NCI-H2196 treated with DMSO at 0.1 percent for 48 hours (cell line): ENCODE measurements at regions not wholly inside any gene's neighbourhood (a gene's known extent, or its start where the extent isn't known, plus 50 kb on each side); places are given as distances from the start of the nearest gene placed in this dataset.
A peak's percentile ranks its signal among the peaks of the same experiment; 100 is the strongest.

Experiments
- DNase-seq: peaks from one replicate; lab custom pipeline; 2025; ENCODE audit not compliant: unreplicated experiment; lab: John Stamatoyannopoulos, UW

- no peak for DNase-seq
Measured at GRCh38 chr2:222064286-222064685, 234.5 kb downstream of the PAX3 start.

GRCh38 chr2:222058819-222059445 lies 239.9 kb downstream of the PAX3 start:
- DNase-seq: no peak

DNA sequence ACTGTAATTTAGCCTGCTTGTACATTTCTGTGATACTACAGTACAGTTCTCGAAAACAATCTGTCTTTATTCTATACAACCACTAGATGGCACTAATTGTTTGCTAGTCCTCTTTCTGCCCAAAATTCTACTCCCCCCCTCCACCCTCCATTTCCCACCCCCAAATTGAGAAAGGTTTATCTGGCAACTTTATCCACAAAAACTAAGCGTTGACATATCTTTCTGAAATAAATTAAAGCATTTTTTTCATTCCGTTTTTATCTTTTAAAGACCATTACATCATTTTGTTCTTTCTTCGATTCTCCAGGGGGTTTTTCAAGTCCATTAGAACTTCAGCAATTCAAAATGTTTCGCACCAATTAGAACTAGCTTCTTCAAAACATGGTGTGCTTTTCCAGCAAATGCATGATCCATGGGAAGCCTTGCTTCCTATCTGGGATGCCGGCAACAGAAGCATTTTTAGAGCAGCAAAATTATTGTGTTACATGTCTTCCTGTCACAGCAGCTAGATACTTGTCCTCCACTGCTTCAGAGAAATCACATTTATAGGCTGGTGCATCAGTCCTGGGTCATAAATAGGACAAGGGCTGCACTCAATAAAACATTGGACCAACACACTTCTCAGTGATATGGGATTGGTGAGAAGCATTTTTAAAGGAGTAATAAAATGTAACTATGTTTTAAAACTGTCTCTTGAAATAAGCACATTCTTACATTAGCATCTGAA lies 241.3 kb downstream of the PAX3 start:
- DNase-seq: peak; percentile 59

DNA sequence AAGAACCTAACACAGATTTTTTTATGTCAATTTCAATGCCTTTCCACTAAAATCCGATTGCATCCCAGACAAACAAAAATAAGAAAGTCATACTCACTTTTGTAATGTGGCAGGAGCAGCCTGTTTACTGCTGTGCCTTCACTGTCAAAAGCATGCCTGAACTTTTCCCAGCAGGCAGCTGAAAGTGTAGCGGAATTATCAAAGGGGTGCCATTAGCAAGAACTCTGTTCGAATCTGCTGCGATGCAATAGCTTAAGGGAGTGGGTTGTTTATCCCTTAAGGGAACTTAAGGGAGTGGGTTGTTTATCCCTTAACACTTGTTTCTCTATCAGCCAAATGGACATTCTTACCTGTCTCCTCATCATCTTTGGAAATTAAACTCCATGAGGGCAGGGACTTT lies 243.5 kb downstream of the PAX3 start:
- DNase-seq: no peak

DNA sequence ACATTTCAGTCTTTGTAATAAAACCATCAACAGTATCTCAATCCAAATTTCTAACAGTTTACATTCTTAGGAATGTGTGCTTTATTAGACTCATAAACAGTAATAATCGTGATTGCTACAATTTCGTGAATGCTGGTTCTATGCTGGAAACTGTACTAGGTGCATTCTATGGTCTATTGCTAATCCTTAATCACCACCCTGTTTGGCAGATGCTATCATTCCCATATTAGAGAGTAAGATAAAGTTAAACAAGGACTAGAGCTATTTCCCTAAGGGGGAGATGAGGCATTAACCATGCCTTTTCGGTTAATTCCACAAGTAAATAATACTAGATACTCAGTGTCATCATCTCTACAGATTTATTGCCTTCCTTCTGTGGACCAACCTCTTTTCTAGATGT lies 244.0 kb downstream of the PAX3 start:
- DNase-seq: no peak

GRCh38 chr2:222052934-222053367 lies 245.8 kb downstream of the PAX3 start:
- no peak for DNase-seq

DNA sequence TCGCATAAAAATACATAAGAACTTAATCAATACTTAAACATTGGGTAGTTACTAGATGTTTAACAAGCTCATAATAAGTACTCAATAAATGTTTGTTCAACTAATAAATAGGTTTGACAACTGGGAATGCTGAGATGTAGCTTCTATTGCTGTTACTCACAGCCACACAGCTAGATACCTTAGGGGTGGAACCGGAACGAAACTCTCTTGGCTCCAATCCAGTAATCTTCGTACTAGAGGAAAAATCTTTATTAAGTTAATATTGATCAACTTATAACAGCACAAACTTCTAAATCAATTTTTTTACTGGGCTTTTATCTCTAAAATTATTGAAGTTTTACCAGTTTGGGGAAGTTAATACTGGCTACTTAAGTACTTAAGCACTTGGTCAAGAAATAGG lies 247.8 kb downstream of the PAX3 start:
- no peak for DNase-seq

DNA sequence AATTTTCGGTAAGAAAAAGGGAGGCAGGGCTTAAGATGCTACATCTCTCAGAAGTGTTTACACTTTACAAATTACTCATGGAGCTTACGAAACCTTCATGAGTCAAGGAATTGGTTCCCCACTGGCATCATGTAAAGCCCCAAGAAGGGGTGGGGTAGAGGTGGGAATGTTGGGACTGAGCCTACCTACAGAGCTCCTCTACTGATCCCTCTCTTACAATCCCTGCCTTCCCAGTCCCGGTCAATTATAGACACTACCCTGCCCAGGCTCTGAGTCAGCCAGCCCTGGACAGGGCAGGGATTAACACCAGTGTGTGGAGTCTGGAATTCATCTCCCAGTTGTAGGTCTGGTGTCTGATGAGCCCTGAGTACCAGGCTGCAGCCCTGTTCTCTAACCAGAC lies 248.9 kb downstream of the PAX3 start:
- DNase-seq: no peak

GRCh38 chr2:222043897-222044296 lies 254.9 kb downstream of the PAX3 start:
- DNase-seq: no peak

DNA sequence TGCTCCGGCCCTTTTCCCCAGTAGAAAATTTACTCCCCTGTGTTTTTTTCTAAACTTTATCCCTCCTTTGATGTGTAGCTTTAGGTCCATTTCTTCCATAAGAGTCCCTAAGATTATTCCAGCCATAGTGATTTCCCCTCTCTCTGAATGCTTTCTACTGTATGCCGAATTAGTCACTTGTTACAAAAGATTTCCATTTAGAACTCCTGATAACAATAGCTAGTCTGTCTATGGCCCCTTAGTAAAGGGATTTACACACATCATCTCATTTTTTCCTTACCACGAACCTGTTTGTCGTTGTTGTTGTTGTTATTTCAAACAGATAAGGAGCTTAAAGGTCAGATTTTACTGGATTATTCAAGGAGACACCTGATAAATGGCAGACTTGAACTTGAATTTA lies 256.1 kb downstream of the PAX3 start:
- no peak for DNase-seq

DNA sequence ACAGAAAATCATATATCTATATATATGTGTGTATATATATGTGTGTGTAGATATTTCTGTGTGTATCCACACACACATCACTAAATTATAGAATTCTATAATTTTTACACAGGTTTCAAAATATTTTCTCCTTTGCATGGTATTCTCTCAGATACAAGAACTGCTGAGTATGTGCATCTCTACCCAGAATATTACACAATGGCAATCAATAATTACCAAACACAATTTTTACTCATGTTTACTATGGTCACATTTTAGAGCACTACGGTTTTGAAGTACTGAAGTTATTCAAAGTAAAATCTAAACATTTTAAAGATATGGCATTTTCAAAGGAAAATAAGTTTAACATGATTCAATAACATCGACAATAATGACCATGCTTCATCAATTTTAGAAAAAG lies 258.5 kb downstream of the PAX3 start:
- DNase-seq: no peak

- no peak for DNase-seq
Measured at GRCh38 chr2:222039821-222040220, 259.0 kb downstream of the PAX3 start.

DNA sequence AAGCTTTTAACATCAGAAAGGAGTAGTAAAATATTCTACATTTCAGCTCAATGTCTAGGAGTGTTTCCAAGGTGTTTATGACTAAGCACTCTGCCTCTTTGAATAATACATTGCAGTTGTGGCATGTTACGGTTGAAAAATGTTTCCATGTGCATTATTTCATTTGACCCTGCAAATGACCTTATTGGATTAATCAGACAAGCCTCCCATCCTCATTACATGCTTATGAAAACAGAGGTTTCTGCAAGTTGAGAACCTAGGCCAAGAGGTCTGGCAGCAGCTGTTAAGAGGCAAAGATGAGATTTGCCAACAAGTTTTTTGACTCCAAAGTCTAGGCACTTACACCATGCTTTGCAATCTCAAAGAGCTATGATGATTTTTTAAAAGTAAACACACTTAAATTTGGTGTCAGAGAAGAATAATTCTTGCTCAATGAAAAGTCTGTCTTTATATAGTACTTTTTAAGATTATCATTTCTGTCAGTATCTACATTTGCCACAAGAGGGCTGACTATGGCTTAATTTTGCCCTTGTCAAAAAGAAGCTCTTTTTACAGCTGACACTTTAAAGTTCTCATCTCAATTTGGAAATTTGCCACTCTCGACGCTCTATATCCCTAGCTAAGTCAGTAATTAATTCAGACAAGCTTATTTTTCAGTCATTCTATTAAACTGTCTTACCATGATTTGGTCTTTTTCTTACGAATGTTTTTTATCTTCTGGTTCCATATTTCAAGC lies 260.6 kb downstream of the PAX3 start:
- no peak for DNase-seq

- no peak for DNase-seq
Measured at GRCh38 chr2:222037211-222037610, 261.6 kb downstream of the PAX3 start.

- DNase-seq: no peak
Measured at GRCh38 chr2:222034058-222034457, 264.7 kb downstream of the PAX3 start.

- DNase-seq: no peak
Measured at GRCh38 chr2:222033541-222033940, 265.3 kb downstream of the PAX3 start.

DNA sequence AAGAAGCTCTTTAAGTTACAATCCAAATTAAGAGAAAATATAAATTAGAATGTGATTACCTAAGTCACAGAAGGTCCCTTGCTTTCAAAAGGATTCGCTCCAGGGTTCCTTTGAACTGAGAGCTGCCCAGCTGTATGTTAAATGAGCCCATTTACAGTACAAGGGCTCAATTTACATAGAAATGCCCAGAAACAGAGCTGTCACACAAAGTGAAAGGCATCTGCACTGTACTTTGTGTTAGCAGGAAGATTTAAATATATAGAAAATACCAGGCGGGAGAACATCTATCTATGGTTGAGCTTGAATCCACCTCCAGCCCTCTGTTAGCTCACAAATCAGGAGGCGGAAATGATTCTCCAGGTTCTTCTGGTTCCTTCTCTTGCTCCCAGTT lies 272.9 kb downstream of the PAX3 start:
- no peak for DNase-seq

- DNase-seq: peak; percentile 15
Measured at GRCh38 chr2:222024932-222025880, 273.6 kb downstream of the PAX3 start.

GRCh38 chr2:222017252-222017850 lies 281.4 kb downstream of the PAX3 start:
- DNase-seq: no peak

- no peak for DNase-seq
Measured at GRCh38 chr2:222013889-222014288, 284.9 kb downstream of the PAX3 start.

GRCh38 chr2:222000326-222000725 lies 298.5 kb downstream of the PAX3 start:
- DNase-seq: no peak
